Skeletal muscle cell (primary cell): ENCODE measurements at regions not wholly inside any gene's neighbourhood (a gene's known extent, or its start where the extent isn't known, plus 50 kb on each side); places are given as distances from the start of the nearest gene placed in this dataset.

Experiments
- DNase-seq: peaks from one replicate; pipeline ENCODE4 v3.0.0-alpha.2; 2010; ENCODE audit warnings: low read depth
- H3K4me3 ChIP-seq: 2 replicates; pipeline ENCODE4 v1.5.1; 2011; ENCODE audit warnings: low read depth, mild to moderate bottlenecking, control low read depth, low read length, moderate library complexity

GRCh38 chr13:31050486-31051400 lies 111.0 kb downstream of the HSPH1 start:
- no peak for DNase-seq
- H3K4me3 ChIP-seq: no peak overlapping the region

- H3K4me3 ChIP-seq: no peak overlapping the region
- no peak for DNase-seq
Measured at GRCh38 chr13:31049833-31050232, 111.9 kb downstream of the HSPH1 start.

- H3K4me3 ChIP-seq: no peak overlapping the region
- DNase-seq: no peak
Measured at GRCh38 chr13:31049083-31049482, 112.6 kb downstream of the HSPH1 start.

- no peak for DNase-seq
- no peak overlapping the region for H3K4me3 ChIP-seq
Measured at GRCh38 chr13:31048521-31048920, 113.2 kb downstream of the HSPH1 start.

GRCh38 chr13:31046711-31047279 lies 114.3 kb downstream of the TEX26 start:
- no peak overlapping the region for H3K4me3 ChIP-seq
- DNase-seq: peak; percentile 57

GRCh38 chr13:31045286-31046081 lies 113.0 kb downstream of the TEX26 start:
- H3K4me3 ChIP-seq: no peak overlapping the region
- DNase-seq: peak; percentile 89

GRCh38 chr13:31044364-31045285 lies 112.2 kb downstream of the TEX26 start:
- no peak for DNase-seq
- H3K4me3 ChIP-seq: no peak overlapping the region

- no peak overlapping the region for H3K4me3 ChIP-seq
- DNase-seq: no peak
Measured at GRCh38 chr13:31043957-31044356, 111.5 kb downstream of the TEX26 start.

- no peak overlapping the region for H3K4me3 ChIP-seq
- DNase-seq: no peak
Measured at GRCh38 chr13:31042481-31043165, 110.2 kb downstream of the TEX26 start.

GRCh38 chr13:31042049-31042448 lies 109.6 kb downstream of the TEX26 start:
- no peak overlapping the region for H3K4me3 ChIP-seq
- DNase-seq: no peak

- no peak for DNase-seq
- H3K4me3 ChIP-seq: no peak overlapping the region
Measured at GRCh38 chr13:31038834-31039552, 106.5 kb downstream of the TEX26 start.

GRCh38 chr13:31037874-31038500 lies 105.5 kb downstream of the TEX26 start:
- DNase-seq: no peak
- H3K4me3 ChIP-seq: no peak overlapping the region

- DNase-seq: no peak
- H3K4me3 ChIP-seq: no peak overlapping the region
Measured at GRCh38 chr13:31036731-31037695, 104.6 kb downstream of the TEX26 start.

- no peak for DNase-seq
- no peak overlapping the region for H3K4me3 ChIP-seq
Measured at GRCh38 chr13:31035185-31035965, 102.9 kb downstream of the TEX26 start.

GRCh38 chr13:31032528-31033113 lies 100.2 kb downstream of the TEX26 start:
- H3K4me3 ChIP-seq: no peak overlapping the region
- DNase-seq: no peak
